Breast epithelium (tissue), 4 donors: ENCODE measurements at regions not wholly inside any gene's neighbourhood (a gene's known extent, or its start where the extent isn't known, plus 50 kb on each side); places are given as distances from the start of the nearest gene placed in this dataset.

Source experiments
- DNase-seq, 2 donors: peaks; one replicate each; pipeline ENCODE4 v3.0.0-alpha.2; 2019; ENCODE audit warnings: low spot score in 2 of 2
- H3K27ac ChIP-seq, 2 donors: fragments of 200-600 bp; sonication (generic) in 1 of 2; one replicate each; pipeline ENCODE4 v1.5.1; 2016 to 2019; ENCODE audit warnings: mild to moderate bottlenecking in 1 of 2
- H3K27me3 ChIP-seq, 2 donors: fragments of 200-600 bp; sonication (generic) in 1 of 2; one replicate each; pipeline versions ENCODE4 v1.5.1 to v1.6.0; 2017 to 2019; ENCODE audit warnings: control low read depth in 1 of 2, mild to moderate bottlenecking in 1 of 2
- H3K36me3 ChIP-seq: fragments of 200-600 bp; one replicate; pipeline ENCODE4 v1.5.1; 2019
- H3K4me1 ChIP-seq, 2 donors: fragments of 200-600 bp; sonication (generic); one replicate each; pipeline ENCODE4 v1.5.1; 2016 to 2019; ENCODE audit warnings: control low read depth in 1 of 2
- H3K4me3 ChIP-seq, 3 donors: fragments of 200-600 bp; sonication (generic); 1 replicate in 2 of 3; 2 replicates in 1 of 3; pipeline ENCODE4 v1.5.1; 2016 to 2019; ENCODE audit warnings: mild to moderate bottlenecking in 3 of 3, moderate library complexity in 2 of 3
- H3K9me3 ChIP-seq, 2 donors: fragments of 200-600 bp; sonication (generic) in 1 of 2; one replicate each; pipeline ENCODE4 v1.5.1; 2016 to 2019; ENCODE audit warnings: control low read depth in 1 of 2
- CTCF ChIP-seq, 3 donors: fragments of 450-650 bp; IDR thresholded peaks; one replicate each; pipeline ENCODE4 v1.5.1; 2016 to 2017; ENCODE audit warnings: antibody characterized with exemption in 3 of 3, mild to moderate bottlenecking in 3 of 3, moderate library complexity in 3 of 3
- POLR2A ChIP-seq: fragments of 450-650 bp; IDR thresholded peaks from one replicate; pipeline ENCODE4 v1.6.1; 2016; ENCODE audit warnings: antibody characterized with exemption, mild to moderate bottlenecking, moderate library complexity
- POLR2AphosphoS5 ChIP-seq, 3 donors: sonication (generic); formaldehyde crosslinking; IDR thresholded peaks; one replicate each; pipeline ENCODE4 v1.6.1; 2017; ENCODE audit warnings: antibody characterized with exemption in 3 of 3
- intact Hi-C: fragments of 100-400 bp; cut with DNase I; formaldehyde crosslinking; loops from one replicate; pipeline ENCODE4 v1.15.1; 2023; ENCODE audit warnings: low total_unique reads

- Histone ChIP-seq H3K36me3 (no peaks in the 10 kb centered on the region), H3K4me1 (no peaks in the 10 kb centered on the region), H3K27ac (no peak overlapping the region), H3K4me3 (no peak overlapping the region), H3K9me3 (no peaks in the 10 kb centered on the region), H3K27me3 (no peaks in the 10 kb centered on the region)
- intact Hi-C loops: no loop called here
- DNase-seq: no peak
- TF ChIP-seq POLR2A (no peak), CTCF (IDR thresholded peaks at IDR 0.05) (no peak), POLR2AphosphoS5 (IDR thresholded peaks at IDR 0.05) (no peak)
These were observed 422.3 kb upstream of the WWC1 start for GRCh38 chr5:167869125-167869524.

GRCh38 chr5:167870055-167870454 lies 421.4 kb upstream of the WWC1 start:
- H3K9me3 ChIP-seq: no peaks in the 10 kb centered on the region
- H3K27ac ChIP-seq: no peak overlapping the region
- no peaks in the 10 kb centered on the region for H3K36me3 ChIP-seq
- intact Hi-C loops: no loop called here
- TF ChIP-seq POLR2A (no peak), CTCF (IDR thresholded peaks at IDR 0.05) (no peak), POLR2AphosphoS5 (IDR thresholded peaks at IDR 0.05) (no peak)
- no peak overlapping the region for H3K4me3 ChIP-seq
- H3K27me3 ChIP-seq: no peaks in the 10 kb centered on the region
- H3K4me1 ChIP-seq: no peaks in the 10 kb centered on the region
- no peak for DNase-seq

GRCh38 chr5:167871091-167871490 lies 420.4 kb upstream of the WWC1 start:
- intact Hi-C loops: no loop called here
- H3K27ac ChIP-seq: no peak overlapping the region

GRCh38 chr5:167872791-167873190 lies 418.7 kb upstream of the WWC1 start:
- Histone ChIP-seq H3K4me1 (no peaks in the 10 kb centered on the region), H3K4me3 (no peak overlapping the region), H3K27ac (no peak overlapping the region), H3K36me3 (no peaks in the 10 kb centered on the region), H3K27me3 (no peaks in the 10 kb centered on the region), H3K9me3 (no peaks in the 10 kb centered on the region)
- intact Hi-C loops: no loop called here
- no peak for DNase-seq
- no peak for TF ChIP-seq POLR2A
- no peak for TF ChIP-seq CTCF (IDR thresholded peaks at IDR 0.05)
- no peak for TF ChIP-seq POLR2AphosphoS5 (IDR thresholded peaks at IDR 0.05)

More at GRCh38 chr5:167871091-167871490, 420.4 kb upstream of the WWC1 start:
- TF ChIP-seq CTCF (IDR thresholded peaks at IDR 0.05): no peak
- TF ChIP-seq POLR2AphosphoS5 (IDR thresholded peaks at IDR 0.05): no peak
- TF ChIP-seq POLR2A: no peak
- H3K36me3 ChIP-seq: no peaks in the 10 kb centered on the region
- H3K4me1 ChIP-seq: no peaks in the 10 kb centered on the region
- no peak for DNase-seq
- no peak overlapping the region for H3K4me3 ChIP-seq
- no peaks in the 10 kb centered on the region for H3K9me3 ChIP-seq
- no peaks in the 10 kb centered on the region for H3K27me3 ChIP-seq

GRCh38 chr5:167877114-167877722 lies 414.2 kb upstream of the WWC1 start:
- TF ChIP-seq POLR2AphosphoS5 (IDR thresholded peaks at IDR 0.05) (no peak), POLR2A (no peak), CTCF (IDR thresholded peaks at IDR 0.05) (no peak)
- Histone ChIP-seq H3K9me3 (no peaks in the 10 kb centered on the region), H3K27ac (no peak overlapping the region), H3K36me3 (no peaks in the 10 kb centered on the region), H3K4me3 (no peak overlapping the region), H3K27me3 (no peaks in the 10 kb centered on the region), H3K4me1 (no peaks in the 10 kb centered on the region)
- intact Hi-C loops: no loop called here
- DNase-seq: no peak
